ENCODE measurements at regions not wholly inside any gene's neighbourhood (a gene's known extent, or its start where the extent isn't known, plus 50 kb on each side); places are given as distances from the start of the nearest gene placed in this dataset.

GRCh38 chrX:42996861-42997260 is 218.9 kb upstream of the PPP1R2C start:
- TF ChIP-seq POLR2A (IDR thresholded peaks at IDR 0.05; ENCODE audit: low read depth, low read length) (no peak), SPI1 (IDR thresholded peaks at IDR 0.05; ENCODE audit: low read depth, low read length) (no peak), TAF1 (IDR thresholded peaks at IDR 0.05; ENCODE audit: low read depth, low read length) (no peak), POLR2AphosphoS5 (IDR thresholded peaks at IDR 0.05; ENCODE audit: low read depth, low read length) (no peak)
